Stimulated activated CD8-positive, alpha-beta memory T cell treated with anti-CD3 and anti-CD28 coated beads, Interleukin-7, amount 100 ng/mL, for 1 hour (primary cell): ENCODE measurements at regions not wholly inside any gene's neighbourhood (a gene's known extent, or its start where the extent isn't known, plus 50 kb on each side); places are given as distances from the start of the nearest gene placed in this dataset.

Experiments used
- DNase-seq, 2 donors: peaks; one replicate each; pipeline ENCODE4 v3.0.0-alpha.2; 2020; ENCODE audit warnings: low read depth in 2 of 2

- DNase-seq = no peak
These were observed 60.0 kb downstream of the NRN1 start for GRCh38 chr6:5946701-5947100.

DNA sequence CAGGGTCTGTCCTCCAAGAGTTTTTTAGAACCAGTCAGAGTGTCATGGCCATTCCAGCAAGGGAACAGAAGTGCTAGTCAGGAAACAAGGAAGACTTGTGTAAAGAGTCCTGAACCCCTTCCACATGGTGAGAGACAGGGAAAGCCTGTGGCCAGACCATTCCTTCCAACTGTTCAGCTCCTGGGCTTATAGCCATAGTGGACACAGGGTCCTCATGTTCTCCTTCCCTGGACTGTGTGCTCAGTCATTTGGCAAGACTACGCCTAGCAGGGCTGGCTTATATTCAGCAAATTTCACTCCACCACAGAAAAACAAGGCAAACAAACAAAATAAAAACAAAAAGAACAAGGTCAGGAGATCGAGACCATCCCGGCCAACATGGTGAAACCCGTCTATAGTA is 60.5 kb downstream of the NRN1 start:
- DNase-seq = no peak

- no peak for DNase-seq
These were observed 63.1 kb downstream of the NRN1 start for GRCh38 chr6:5943591-5943990.

DNA sequence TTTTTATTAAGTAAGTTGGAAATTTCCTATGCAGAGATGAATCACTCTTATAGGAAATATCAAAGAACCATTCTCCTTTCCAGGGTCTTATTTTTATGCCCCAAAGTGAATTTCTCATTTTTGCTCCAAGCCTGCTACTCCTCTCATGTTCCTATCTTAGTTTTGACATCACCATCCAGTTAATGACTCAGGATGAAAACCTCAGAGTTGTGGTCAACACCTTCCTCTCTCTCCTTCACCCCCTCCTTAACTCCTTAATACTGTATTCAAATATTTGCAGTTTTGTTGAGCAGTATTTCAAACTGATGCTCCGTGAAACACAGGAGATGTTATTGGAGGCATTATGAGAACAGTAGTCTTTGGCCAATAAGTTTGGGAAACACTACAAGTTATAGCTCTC is 64.1 kb downstream of the NRN1 start:
- DNase-seq = no peak

- no peak for DNase-seq
These were observed 65.5 kb downstream of the NRN1 start for GRCh38 chr6:5941188-5941587.

DNA sequence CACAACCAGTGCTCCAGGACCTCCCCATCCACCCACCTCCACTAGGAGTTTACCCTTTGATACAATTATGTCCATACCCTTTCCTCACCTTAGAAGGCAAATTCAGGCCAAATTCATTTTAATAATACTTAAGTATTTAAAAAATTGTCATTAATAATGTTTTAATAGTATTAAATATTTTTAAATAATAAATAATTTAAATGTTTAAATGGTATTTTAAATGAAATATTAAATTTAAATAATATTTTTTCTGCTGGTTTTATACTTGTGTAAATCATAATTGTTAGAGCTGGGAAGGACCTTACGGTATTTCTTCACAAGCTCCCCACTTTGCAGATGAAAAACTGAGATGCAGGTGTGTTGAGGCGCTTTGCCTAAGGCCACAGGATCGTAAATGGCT is 67.8 kb downstream of the NRN1 start:
- DNase-seq = no peak

DNA sequence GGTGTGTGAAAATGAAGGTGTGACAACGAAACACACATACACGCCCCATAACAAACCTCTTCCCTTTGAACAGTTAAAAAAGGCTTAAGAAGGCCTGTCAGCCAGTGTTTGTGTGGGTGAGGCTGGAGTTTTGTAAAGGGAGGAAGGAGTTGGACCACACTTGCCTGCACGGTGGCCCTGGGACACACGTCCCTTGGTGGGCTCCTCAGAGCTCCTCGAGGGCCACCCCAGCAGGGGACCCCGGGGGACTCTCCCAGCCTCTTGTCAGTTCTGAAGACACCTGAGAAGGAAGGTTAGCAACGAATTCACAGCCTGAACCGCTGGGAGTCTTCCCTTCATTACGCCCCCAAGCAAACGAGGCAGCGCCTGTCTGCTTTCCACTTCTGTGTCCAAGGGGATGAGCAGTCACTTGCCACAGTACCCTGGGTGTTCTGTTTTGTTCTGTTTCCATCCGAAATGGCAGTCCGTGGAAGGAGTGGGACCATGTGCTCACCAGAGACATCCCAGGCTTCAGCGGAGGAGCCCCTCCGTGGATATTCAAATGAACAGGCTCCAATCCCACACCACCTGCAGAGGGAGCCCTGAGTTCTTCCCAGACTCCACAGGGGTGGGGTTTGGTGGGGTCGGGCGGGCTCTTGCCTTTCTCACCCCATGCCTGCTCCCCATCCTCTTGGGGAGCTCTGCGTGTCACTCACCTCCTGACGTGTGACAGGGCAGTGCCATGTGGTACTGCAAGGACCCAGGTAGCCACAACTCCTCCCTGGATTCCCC is 68.6 kb downstream of the NRN1 start:
- DNase-seq = no peak

DNA sequence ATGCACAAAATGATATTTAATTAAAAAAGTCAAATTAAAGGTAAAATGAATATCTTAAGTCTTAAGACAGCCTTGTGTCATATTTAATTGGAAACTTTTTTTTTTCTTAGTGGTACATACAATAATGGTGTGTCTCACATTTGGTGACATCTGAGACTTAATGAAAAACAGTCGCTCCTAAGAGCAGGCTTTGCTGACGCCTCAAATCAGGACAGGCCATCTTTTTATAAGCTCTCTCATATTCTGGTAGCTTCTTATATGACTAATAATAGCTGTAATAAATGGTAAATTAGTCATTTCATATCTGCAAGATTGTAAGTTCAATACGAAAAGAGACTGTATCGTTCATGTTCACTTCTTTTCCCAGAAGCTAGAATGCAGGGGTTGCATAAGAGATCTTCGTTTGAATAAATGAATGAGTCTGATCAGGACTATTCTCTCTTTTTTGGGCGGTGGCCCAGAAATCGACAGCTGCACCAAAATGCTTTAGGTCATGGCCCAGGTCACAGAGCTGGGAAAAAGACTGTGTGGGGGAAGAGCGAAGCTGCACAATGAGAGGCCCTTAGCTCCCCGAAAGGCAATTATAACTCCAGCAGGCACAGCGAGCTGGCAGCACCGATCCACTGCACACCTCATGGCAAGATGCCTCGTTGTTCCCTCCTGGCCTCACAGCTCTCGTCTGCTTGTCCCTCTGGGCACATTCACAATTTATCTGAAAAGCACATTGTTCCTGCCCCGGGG is 69.4 kb downstream of the NRN1 start:
- DNase-seq = no peak

GRCh38 chr6:5936631-5937030 is 70.1 kb downstream of the NRN1 start:
- DNase-seq = no peak

DNA sequence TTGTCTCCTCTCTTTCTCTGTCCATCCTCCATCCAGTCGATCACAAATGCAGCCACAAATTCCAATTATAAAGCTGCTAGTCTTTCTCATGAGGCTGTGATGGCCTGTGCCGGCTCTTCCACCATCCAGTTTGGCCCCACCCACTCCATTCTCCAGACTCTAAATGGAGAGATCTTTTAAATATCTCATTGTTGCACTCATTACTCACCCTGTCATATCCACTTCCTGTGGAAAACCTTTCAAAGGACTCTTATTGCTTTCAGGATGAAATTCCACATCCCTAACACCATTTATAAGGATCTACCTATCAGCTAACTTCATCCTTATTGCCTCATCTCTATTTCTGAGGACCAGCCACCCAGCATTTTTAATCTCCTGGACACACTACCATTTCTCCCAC is 70.6 kb downstream of the NRN1 start:
- DNase-seq = no peak

- no peak for DNase-seq
These were observed 75.8 kb downstream of the NRN1 start for GRCh38 chr6:5930968-5931367.

- DNase-seq = no peak
These were observed 76.5 kb downstream of the NRN1 start for GRCh38 chr6:5930143-5930770.

DNA sequence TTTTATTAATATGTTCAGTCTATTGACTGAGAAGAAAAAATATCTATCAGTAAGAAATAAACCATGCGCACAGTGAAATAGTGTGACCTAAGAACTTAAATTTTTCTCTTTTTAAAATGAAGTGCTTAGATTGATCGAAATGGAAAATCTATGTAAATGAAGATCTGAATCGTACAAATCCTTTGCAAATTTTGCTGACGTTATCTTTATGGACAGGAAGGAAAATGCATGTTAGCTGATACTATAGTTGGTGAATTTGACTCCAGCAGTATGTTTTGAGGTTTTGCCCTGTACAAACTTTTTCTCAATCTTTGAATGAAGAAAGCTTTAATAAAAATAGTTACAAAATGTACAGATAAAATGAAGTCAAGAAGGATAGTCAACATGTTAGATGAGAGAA is 82.9 kb downstream of the NRN1 start:
- no peak for DNase-seq

DNA sequence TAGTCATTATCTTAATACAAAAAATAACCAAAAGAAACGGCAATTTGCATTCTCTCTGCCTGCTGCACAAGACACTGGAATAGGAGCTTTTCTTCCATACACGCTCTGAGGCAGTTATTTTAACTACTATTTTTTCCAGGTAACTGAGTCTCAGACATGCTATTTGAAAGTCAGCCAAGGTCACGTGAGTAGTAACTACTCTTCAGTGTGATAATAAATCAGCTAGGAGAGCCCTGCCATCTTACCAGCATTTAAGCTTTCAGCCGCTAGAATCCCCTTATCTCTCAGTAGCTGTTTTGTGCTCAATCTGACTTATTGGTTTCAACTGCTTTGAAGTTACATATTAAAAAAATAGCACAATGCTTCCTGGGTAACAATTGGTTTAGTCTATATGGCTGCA is 84.5 kb downstream of the NRN1 start:
- DNase-seq = no peak

GRCh38 chr6:5909721-5910120 is 97.0 kb downstream of the NRN1 start:
- DNase-seq = no peak

GRCh38 chr6:5906842-5907241 is 99.9 kb downstream of the NRN1 start:
- DNase-seq = no peak

DNA sequence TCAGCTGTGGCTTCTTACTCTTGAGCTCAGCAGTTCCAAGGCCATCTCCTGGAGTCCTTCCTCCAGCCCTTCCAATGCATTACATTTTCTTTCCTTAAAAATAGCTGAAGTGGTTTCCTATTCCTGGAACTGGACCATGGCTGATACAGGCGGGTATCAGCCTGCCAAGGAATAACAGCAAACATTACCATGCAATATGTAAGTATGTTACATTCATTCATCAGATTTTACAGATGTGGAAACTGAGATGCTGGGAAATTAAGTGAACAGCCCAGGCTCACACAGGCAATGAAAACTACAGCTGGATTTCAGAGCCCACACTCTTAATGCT is 100.4 kb downstream of the NRN1 start:
- DNase-seq = no peak

GRCh38 chr6:5905431-5906339 is 101.0 kb downstream of the NRN1 start:
- DNase-seq = no peak

- DNase-seq = no peak
These were observed 102.2 kb downstream of the NRN1 start for GRCh38 chr6:5904532-5904931.

GRCh38 chr6:5899216-5900045 is 107.3 kb downstream of the NRN1 start:
- DNase-seq = no peak

- DNase-seq = no peak
These were observed 108.2 kb downstream of the NRN1 start for GRCh38 chr6:5898563-5898962.
